AG04450 (cell line): ENCODE measurements at regions not wholly inside any gene's neighbourhood (a gene's known extent, or its start where the extent isn't known, plus 50 kb on each side); places are given as distances from the start of the nearest gene placed in this dataset.
"Not testable (repeated sequence)": the region's sequence is repeated elsewhere in the genome, so short reads cannot be mapped to it uniquely, and the experiment has no call there.

Experiments
- CTCF ChIA-PET: fragments of 300-600, 350-600 bp; formaldehyde crosslinking; extraction: SDS; loops from one replicate; lab custom pipeline; 2022; ENCODE audit warnings: antibody characterized with exemption, inconsistent platforms; lab: Charles Lee
- POLR2A ChIA-PET: fragments of 350-600 bp; formaldehyde crosslinking; extraction: SDS; loops from one replicate; lab custom pipeline; 2021; ENCODE audit warnings: antibody characterized with exemption, inconsistent platforms; lab: Yijun Ruan, JAX
- DNase-seq: peaks from one replicate; pipeline ENCODE4 v3.0.0-alpha.2; 2011; ENCODE audit warnings: low read depth, low spot score
- H3K27ac ChIP-seq: one replicate; pipeline ENCODE4 v1.5.1; 2012; ENCODE audit warnings: low read depth, low read length, control low read depth
- H3K27me3 ChIP-seq: one replicate; pipeline ENCODE4 v1.6.0; 2012; ENCODE audit warnings: low read length; ENCODE audit not compliant: control insufficient read depth, insufficient read depth
- H3K4me3 ChIP-seq: 2 replicates; pipeline ENCODE4 v1.5.1; 2011; ENCODE audit warnings: mild to moderate bottlenecking, low read depth, low read length, control low read depth
- H3K9me3 ChIP-seq: 2 replicates; pipeline ENCODE4 v1.5.1; 2012; ENCODE audit warnings: low read length; ENCODE audit not compliant: control insufficient read depth, insufficient read depth

GRCh38 chr1:146670832-146671566 is 267.1 kb upstream of the NBPF12 start:
- POLR2A ChIA-PET, H3K4me3 ChIP-seq, H3K9me3 ChIP-seq, H3K27ac ChIP-seq, CTCF ChIA-PET, H3K27me3 ChIP-seq, DNase-seq: not testable (repeated sequence)

- CTCF ChIA-PET, POLR2A ChIA-PET, H3K27ac ChIP-seq: not testable (repeated sequence)
Observed at GRCh38 chr1:146666275-146666674, 271.8 kb upstream of the NBPF12 start.

GRCh38 chr1:146660242-146660641 is 277.9 kb upstream of the NBPF12 start:
- H3K27me3 ChIP-seq, H3K27ac ChIP-seq, CTCF ChIA-PET, H3K4me3 ChIP-seq, H3K9me3 ChIP-seq, POLR2A ChIA-PET, DNase-seq: not testable (repeated sequence)

More at GRCh38 chr1:146666275-146666674, 271.8 kb upstream of the NBPF12 start:
- H3K27me3 ChIP-seq, DNase-seq, H3K4me3 ChIP-seq, H3K9me3 ChIP-seq: not testable (repeated sequence)

GRCh38 chr1:146656356-146657060 is 281.6 kb upstream of the NBPF12 start:
- H3K27me3 ChIP-seq, CTCF ChIA-PET, H3K9me3 ChIP-seq, H3K4me3 ChIP-seq, H3K27ac ChIP-seq, DNase-seq, POLR2A ChIA-PET: not testable (repeated sequence)

GRCh38 chr1:146654763-146655162 is 283.4 kb upstream of the NBPF12 start:
- DNase-seq, H3K9me3 ChIP-seq, POLR2A ChIA-PET, H3K27ac ChIP-seq, H3K4me3 ChIP-seq, CTCF ChIA-PET, H3K27me3 ChIP-seq: not testable (repeated sequence)

GRCh38 chr1:146645978-146646604 is 292.0 kb upstream of the NBPF12 start:
- POLR2A ChIA-PET = not testable (repeated sequence)

GRCh38 chr1:146641534-146641933 is 296.6 kb upstream of the NBPF12 start:
- H3K9me3 ChIP-seq, H3K4me3 ChIP-seq, POLR2A ChIA-PET, H3K27me3 ChIP-seq, DNase-seq, CTCF ChIA-PET, H3K27ac ChIP-seq: not testable (repeated sequence)

More at GRCh38 chr1:146645978-146646604, 292.0 kb upstream of the NBPF12 start:
- H3K9me3 ChIP-seq, H3K27ac ChIP-seq, H3K4me3 ChIP-seq, DNase-seq, CTCF ChIA-PET, H3K27me3 ChIP-seq: not testable (repeated sequence)

- H3K27me3 ChIP-seq, CTCF ChIA-PET, H3K27ac ChIP-seq, H3K9me3 ChIP-seq, POLR2A ChIA-PET, H3K4me3 ChIP-seq, DNase-seq: not testable (repeated sequence)
Observed at GRCh38 chr1:146640671-146641070, 297.5 kb upstream of the NBPF12 start.

GRCh38 chr1:146630302-146630701 is 307.8 kb upstream of the NBPF12 start:
- H3K9me3 ChIP-seq, DNase-seq, H3K27me3 ChIP-seq, POLR2A ChIA-PET, H3K27ac ChIP-seq, H3K4me3 ChIP-seq, CTCF ChIA-PET: not testable (repeated sequence)

- H3K4me3 ChIP-seq, POLR2A ChIA-PET, CTCF ChIA-PET, H3K27me3 ChIP-seq, H3K27ac ChIP-seq, H3K9me3 ChIP-seq, DNase-seq: not testable (repeated sequence)
Observed at GRCh38 chr1:146618582-146618981, 319.5 kb upstream of the NBPF12 start.

GRCh38 chr1:146604681-146605080 is 333.4 kb upstream of the NBPF12 start:
- POLR2A ChIA-PET = not testable (repeated sequence)

More at GRCh38 chr1:146604681-146605080, 333.4 kb upstream of the NBPF12 start:
- H3K4me3 ChIP-seq, H3K27me3 ChIP-seq, H3K27ac ChIP-seq, DNase-seq, H3K9me3 ChIP-seq, CTCF ChIA-PET: not testable (repeated sequence)
